Upper lobe of left lung (tissue), 4 donors: ENCODE measurements at regions not wholly inside any gene's neighbourhood (a gene's known extent, or its start where the extent isn't known, plus 50 kb on each side); places are given as distances from the start of the nearest gene placed in this dataset.

ENCODE experiments used
- POLR2AphosphoS5 ChIP-seq, 2 donors: sonication (generic); formaldehyde crosslinking; IDR thresholded peaks; one replicate each; pipeline ENCODE4 v1.5.1; 2017; ENCODE audit warnings: antibody characterized with exemption in 2 of 2
- TF ChIP-seq, protein P1 (sequence below), 6 experiments: fragments of 450-650 bp in 4 of 6; fragments of 200-600 bp in 2 of 6; sonication (generic) in 2 of 6; IDR thresholded peaks; one replicate each; pipeline ENCODE4 v1.5.1; 2016 to 2019; ENCODE audit warnings: antibody characterized with exemption in 6 of 6

DNA sequence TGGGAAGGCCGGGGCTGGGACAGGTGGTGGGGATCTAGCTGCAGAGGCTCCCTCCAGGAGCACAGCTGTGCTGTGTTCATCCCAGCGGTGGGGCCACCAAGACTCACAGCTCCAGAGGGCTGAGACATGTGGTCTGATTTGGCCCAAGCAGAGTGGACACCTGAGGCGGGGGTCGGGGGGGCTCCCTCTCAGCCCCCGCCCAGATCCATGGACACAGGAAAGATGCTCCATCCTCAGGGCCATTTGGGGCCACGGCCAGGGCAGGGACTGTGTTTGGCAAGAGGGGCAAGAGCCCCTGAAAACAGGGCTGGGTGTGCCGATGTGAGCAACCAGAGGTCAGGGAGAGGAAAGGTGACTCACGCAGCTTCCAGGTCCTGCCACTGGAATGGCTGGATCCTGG is 219.4 kb downstream of the BRD1 start:
- TF ChIP-seq, protein P1, sequence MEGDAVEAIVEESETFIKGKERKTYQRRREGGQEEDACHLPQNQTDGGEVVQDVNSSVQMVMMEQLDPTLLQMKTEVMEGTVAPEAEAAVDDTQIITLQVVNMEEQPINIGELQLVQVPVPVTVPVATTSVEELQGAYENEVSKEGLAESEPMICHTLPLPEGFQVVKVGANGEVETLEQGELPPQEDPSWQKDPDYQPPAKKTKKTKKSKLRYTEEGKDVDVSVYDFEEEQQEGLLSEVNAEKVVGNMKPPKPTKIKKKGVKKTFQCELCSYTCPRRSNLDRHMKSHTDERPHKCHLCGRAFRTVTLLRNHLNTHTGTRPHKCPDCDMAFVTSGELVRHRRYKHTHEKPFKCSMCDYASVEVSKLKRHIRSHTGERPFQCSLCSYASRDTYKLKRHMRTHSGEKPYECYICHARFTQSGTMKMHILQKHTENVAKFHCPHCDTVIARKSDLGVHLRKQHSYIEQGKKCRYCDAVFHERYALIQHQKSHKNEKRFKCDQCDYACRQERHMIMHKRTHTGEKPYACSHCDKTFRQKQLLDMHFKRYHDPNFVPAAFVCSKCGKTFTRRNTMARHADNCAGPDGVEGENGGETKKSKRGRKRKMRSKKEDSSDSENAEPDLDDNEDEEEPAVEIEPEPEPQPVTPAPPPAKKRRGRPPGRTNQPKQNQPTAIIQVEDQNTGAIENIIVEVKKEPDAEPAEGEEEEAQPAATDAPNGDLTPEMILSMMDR (IDR thresholded peaks at IDR 0.05), result no peak
- no peak for TF ChIP-seq POLR2AphosphoS5 (IDR thresholded peaks at IDR 0.05)
